CD8-positive, alpha-beta memory T cell (primary cell): ENCODE measurements at regions not wholly inside any gene's neighbourhood (a gene's known extent, or its start where the extent isn't known, plus 50 kb on each side); places are given as distances from the start of the nearest gene placed in this dataset.
"Not testable (repeated sequence)": the region's sequence is repeated elsewhere in the genome, so short reads cannot be mapped to it uniquely, and the experiment has no call there.

ENCODE experiments used
- CTCF ChIA-PET: fragments of 350-600 bp; sonication (Branson Sonifier 250); formaldehyde crosslinking; loops from one replicate; lab custom pipeline; 2021; ENCODE audit warnings: antibody characterized with exemption; lab: Charles Lee
- POLR2A ChIA-PET: fragments of 350-600 bp; sonication (Branson Sonifier 250); formaldehyde crosslinking; loops from one replicate; lab custom pipeline; 2021; ENCODE audit warnings: antibody characterized with exemption; lab: Charles Lee
- DNase-seq, 5 donors: peaks; one replicate each; pipeline versions ENCODE4 v3.0.0 to v3.0.0-alpha.2; 2020 to 2022; ENCODE audit warnings: mixed read lengths in 1 of 5
- H3K27ac ChIP-seq: one replicate; pipeline ENCODE4 v1.7.0; 2013; ENCODE audit warnings: low read depth, mild to moderate bottlenecking, low read length, moderate library complexity
- H3K27me3 ChIP-seq: 2 replicates; pipeline ENCODE4 v1.7.0; 2013; ENCODE audit warnings: low read length, mild to moderate bottlenecking; ENCODE audit not compliant: insufficient read depth, poor library complexity, severe bottlenecking
- H3K36me3 ChIP-seq: 2 replicates; pipeline ENCODE4 v1.7.0; 2013; ENCODE audit warnings: mild to moderate bottlenecking, low read length, moderate library complexity; ENCODE audit not compliant: insufficient read depth
- H3K4me1 ChIP-seq: 2 replicates; pipeline ENCODE4 v1.7.0; 2013; ENCODE audit warnings: mild to moderate bottlenecking, low read length, moderate library complexity; ENCODE audit not compliant: insufficient read depth
- H3K4me3 ChIP-seq: 2 replicates; pipeline ENCODE4 v1.7.0; 2013; ENCODE audit warnings: mild to moderate bottlenecking, low read length
- H3K9me3 ChIP-seq: 2 replicates; pipeline ENCODE4 v1.7.0; 2013; ENCODE audit warnings: mild to moderate bottlenecking, low read length
- H3K27ac Mint-ChIP-seq, 8 donors: one replicate each; pipeline ENCODE4 v1.8.0; 2020 to 2021; ENCODE audit warnings: mixed read lengths in 8 of 8, mild to moderate bottlenecking in 6 of 8, inconsistent platforms in 3 of 8, moderate library complexity in 3 of 8
- H3K27me3 Mint-ChIP-seq, 2 donors: one replicate each; pipeline ENCODE4 v1.8.0; 2020 to 2021; ENCODE audit warnings: mixed read lengths in 2 of 2, mild to moderate bottlenecking in 1 of 2, moderate library complexity in 1 of 2
- H3K36me3 Mint-ChIP-seq, 3 donors: one replicate each; pipeline ENCODE4 v1.8.0; 2020 to 2021; ENCODE audit warnings: mixed read lengths in 3 of 3, inconsistent platforms in 1 of 3, mild to moderate bottlenecking in 1 of 3
- H3K4me1 Mint-ChIP-seq, 3 donors: one replicate each; pipeline ENCODE4 v1.8.0; 2020 to 2021; ENCODE audit warnings: mixed read lengths in 3 of 3, inconsistent platforms in 1 of 3, mild to moderate bottlenecking in 1 of 3
- H3K4me3 Mint-ChIP-seq, 7 donors: one replicate each; pipeline ENCODE4 v1.8.0; 2020 to 2021; ENCODE audit warnings: mixed read lengths in 7 of 7, mild to moderate bottlenecking in 6 of 7, moderate library complexity in 4 of 7, inconsistent platforms in 2 of 7
- H3K9me3 Mint-ChIP-seq, 5 donors: one replicate each; pipeline ENCODE4 v1.8.0; 2020 to 2022; ENCODE audit warnings: mixed read lengths in 5 of 5, mild to moderate bottlenecking in 3 of 5, moderate library complexity in 2 of 5, inconsistent platforms in 1 of 5

DNA sequence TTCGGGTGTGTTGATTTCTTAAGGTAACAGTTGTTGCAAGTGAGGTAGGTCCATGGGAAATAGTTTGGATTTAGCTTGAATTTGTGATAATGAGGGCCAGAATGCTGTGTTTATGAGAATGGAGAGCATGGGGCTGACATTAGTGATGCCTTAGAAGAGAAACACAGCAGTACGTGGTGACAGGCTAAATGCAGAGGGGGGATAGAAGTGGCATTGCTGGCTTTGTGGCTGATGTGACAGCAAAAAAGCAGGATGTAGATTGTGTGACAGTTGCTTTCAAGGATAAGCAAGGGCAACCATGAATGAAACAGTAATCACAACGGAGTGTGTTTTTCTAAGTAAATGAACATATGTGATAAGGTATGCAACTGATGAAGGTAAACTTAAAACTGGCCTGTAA, 103.4 kb upstream of the SGCD start:
- Mint-ChIP-seq H3K9me3 (no peaks in the 10 kb centered on the region), H3K4me1 (no peaks in the 10 kb centered on the region), H3K27me3 (no peaks in the 10 kb centered on the region), H3K36me3 (no peaks in the 10 kb centered on the region), H3K27ac (no peak overlapping the region), H3K4me3 (no peak overlapping the region)
- no peaks in the 10 kb centered on the region for H3K27me3 ChIP-seq
- H3K36me3 ChIP-seq = no peaks in the 10 kb centered on the region
- DNase-seq = no peak
- CTCF ChIA-PET = no interaction called here
- no peak overlapping the region for H3K27ac ChIP-seq
- no peak overlapping the region for H3K4me3 ChIP-seq
- POLR2A ChIA-PET = no interaction called here
- no peaks in the 10 kb centered on the region for H3K9me3 ChIP-seq
- no peaks in the 10 kb centered on the region for H3K4me1 ChIP-seq

DNA sequence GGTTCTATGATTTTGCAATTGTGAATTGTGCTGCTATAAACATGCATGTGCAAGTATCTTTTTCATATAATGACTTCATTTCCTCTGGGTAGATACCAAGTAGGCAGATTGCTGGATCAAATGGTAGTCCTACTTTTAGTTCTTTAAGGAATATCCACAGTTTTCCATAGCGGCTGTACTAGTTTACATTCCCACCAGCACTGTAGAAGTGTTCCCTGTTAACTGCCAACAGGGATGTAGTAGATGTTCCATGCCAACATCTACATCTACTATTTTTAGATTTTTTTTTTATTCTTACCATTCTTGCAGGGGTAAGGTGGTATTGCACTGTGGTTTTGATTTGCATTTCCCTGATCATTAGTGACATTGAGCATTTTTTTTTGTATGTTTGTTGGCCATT, 100.5 kb upstream of the SGCD start:
- H3K27me3 ChIP-seq, H3K36me3 ChIP-seq, CTCF ChIA-PET, H3K36me3 Mint-ChIP-seq, H3K4me3 Mint-ChIP-seq, DNase-seq, H3K4me3 ChIP-seq, H3K9me3 Mint-ChIP-seq, H3K27ac Mint-ChIP-seq, H3K4me1 Mint-ChIP-seq, POLR2A ChIA-PET, H3K27ac ChIP-seq, H3K9me3 ChIP-seq, H3K27me3 Mint-ChIP-seq, H3K4me1 ChIP-seq: not testable (repeated sequence)

DNA sequence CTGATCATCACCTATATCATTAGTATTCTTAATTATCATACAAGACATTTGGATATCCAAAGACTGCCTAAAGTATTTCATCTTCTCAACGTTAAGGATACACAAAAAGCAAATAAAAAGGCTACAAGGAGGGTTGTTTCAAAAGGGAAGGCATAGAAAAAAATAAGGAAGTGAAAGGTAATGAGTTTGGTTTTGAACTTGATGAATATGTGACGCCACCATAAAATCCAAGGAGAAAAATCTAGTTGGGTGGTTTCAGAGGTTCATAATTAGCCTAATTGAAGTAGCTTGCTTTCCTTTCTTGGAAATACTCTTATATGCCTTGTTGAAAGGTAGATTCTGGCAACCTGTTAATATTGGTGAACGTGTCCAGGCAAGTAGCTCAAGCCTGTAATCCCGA, 96.1 kb upstream of the SGCD start:
- H3K27ac Mint-ChIP-seq = no peak overlapping the region
- CTCF ChIA-PET = no interaction called here

DNA sequence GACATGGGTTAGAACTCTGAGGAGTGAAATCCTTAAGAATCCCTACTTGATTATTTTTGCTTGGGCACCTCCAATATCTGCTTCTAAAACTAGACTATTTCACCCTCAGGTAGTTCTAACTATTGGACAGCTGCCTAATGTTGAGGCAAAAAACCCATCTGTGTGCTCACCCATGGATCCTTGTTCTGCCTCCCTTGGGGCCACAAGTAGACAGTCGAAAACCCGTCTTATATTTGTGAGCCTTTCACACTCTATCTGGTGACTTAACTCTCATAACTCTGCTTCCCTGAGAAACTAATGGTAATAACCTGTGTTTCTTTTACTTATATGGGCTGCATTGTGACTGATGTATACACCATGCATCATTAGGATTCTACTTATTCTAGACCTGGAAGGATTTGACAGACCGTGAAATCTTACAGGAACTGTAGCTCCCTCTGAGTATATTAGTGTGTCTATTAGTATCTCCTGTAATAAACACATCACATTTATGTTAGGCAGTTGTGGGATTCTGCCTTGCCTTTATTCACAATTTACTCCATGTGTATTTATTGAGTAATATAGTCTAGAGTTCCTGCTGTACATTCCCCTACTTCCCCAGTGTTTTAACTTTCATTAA, 94.6 kb upstream of the SGCD start:
- ChIA-PET POLR2A (no interaction called here), CTCF (no interaction called here)
- Mint-ChIP-seq H3K27me3 (peaks cover 0 to 4% of the 10 kb centered on the region in 2 donors), H3K27ac (no peak overlapping the region), H3K9me3 (peaks cover 0 to 3% (median 0%) of the 10 kb centered on the region in 5 donors), H3K36me3 (no peaks in the 10 kb centered on the region), H3K4me3 (no peak overlapping the region), H3K4me1 (no peaks in the 10 kb centered on the region)
- no peaks in the 10 kb centered on the region for H3K4me1 ChIP-seq
- H3K4me3 ChIP-seq = no peak overlapping the region
- H3K36me3 ChIP-seq = no peaks in the 10 kb centered on the region
- H3K27ac ChIP-seq = no peak overlapping the region
- no peak for DNase-seq
- H3K27me3 ChIP-seq = no peaks in the 10 kb centered on the region
- H3K9me3 ChIP-seq = no peaks in the 10 kb centered on the region

More for the DNA sequence above, 96.1 kb upstream of the SGCD start:
- no peaks in the 10 kb centered on the region for H3K36me3 Mint-ChIP-seq
- DNase-seq = no peak
- Histone ChIP-seq H3K4me3 (no peak overlapping the region), H3K36me3 (no peaks in the 10 kb centered on the region), H3K27ac (no peak overlapping the region), H3K27me3 (no peaks in the 10 kb centered on the region), H3K4me1 (no peaks in the 10 kb centered on the region), H3K9me3 (no peaks in the 10 kb centered on the region)
- H3K27me3 Mint-ChIP-seq = peaks cover 0 to 4% of the 10 kb centered on the region in 2 donors
- no peak overlapping the region for H3K4me3 Mint-ChIP-seq
- peaks cover 0 to 3% (median 0%) of the 10 kb centered on the region in 5 donors for H3K9me3 Mint-ChIP-seq
- POLR2A ChIA-PET = no interaction called here
- no peaks in the 10 kb centered on the region for H3K4me1 Mint-ChIP-seq

DNA sequence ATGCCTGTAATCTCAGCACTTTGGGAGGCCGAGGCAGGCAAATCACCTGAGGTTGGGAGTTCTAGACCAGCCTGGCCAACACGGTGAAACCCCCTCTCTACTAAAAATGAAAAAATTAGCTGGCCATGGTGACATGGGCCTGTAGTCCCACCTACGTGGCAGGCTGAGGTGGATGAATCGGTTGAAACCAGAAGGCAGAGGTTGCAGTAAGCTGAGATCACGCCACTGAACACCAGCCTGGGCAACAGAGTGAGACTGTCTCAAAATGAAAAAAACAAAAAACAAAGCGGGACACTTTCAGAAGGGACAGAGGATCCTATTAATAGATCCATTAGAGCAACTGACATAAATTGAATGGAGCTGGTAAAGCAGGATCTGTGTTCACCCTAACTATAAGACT, 89.6 kb upstream of the SGCD start:
- no peaks in the 10 kb centered on the region for H3K27me3 ChIP-seq
- H3K36me3 Mint-ChIP-seq = no peaks in the 10 kb centered on the region
- H3K4me3 Mint-ChIP-seq = no peak overlapping the region
- no peaks in the 10 kb centered on the region for H3K36me3 ChIP-seq
- ChIA-PET CTCF (no interaction called here), POLR2A (no interaction called here)
- no peaks in the 10 kb centered on the region for H3K4me1 ChIP-seq
- H3K4me3 ChIP-seq = no peak overlapping the region
- DNase-seq = no peak
- H3K27ac Mint-ChIP-seq = no peak overlapping the region
- no peaks in the 10 kb centered on the region for H3K4me1 Mint-ChIP-seq
- no peak overlapping the region for H3K27ac ChIP-seq
- H3K9me3 Mint-ChIP-seq = no peaks in the 10 kb centered on the region
- H3K27me3 Mint-ChIP-seq = no peaks in the 10 kb centered on the region
- H3K9me3 ChIP-seq = no peaks in the 10 kb centered on the region

DNA sequence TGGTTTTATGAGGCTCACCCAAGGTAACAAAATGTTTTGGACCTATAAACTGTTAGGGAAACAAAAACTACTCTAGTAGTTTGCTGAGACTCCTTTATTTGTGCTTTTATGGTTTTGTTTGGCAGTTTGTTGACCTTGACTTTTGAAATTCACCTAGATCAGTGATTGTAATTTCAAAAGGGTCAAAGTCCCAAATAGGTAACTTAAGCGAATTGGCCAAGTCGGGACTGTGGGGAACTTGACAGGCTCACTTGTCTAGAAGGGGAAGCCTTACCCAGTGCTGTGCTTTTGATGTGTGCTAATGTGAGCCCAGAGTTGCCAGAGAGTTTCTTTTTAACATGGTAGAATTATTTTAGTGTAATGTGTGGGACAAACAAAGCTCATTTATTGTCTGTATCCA, 87.2 kb upstream of the SGCD start:
- Histone ChIP-seq H3K27me3 (no peaks in the 10 kb centered on the region), H3K27ac (no peak overlapping the region), H3K36me3 (no peaks in the 10 kb centered on the region), H3K4me3 (no peak overlapping the region), H3K4me1 (no peaks in the 10 kb centered on the region), H3K9me3 (no peaks in the 10 kb centered on the region)
- Mint-ChIP-seq H3K4me1 (no peaks in the 10 kb centered on the region), H3K36me3 (no peaks in the 10 kb centered on the region), H3K4me3 (no peak overlapping the region), H3K9me3 (no peaks in the 10 kb centered on the region), H3K27ac (no peak overlapping the region), H3K27me3 (no peaks in the 10 kb centered on the region)
- no peak for DNase-seq
- ChIA-PET CTCF (no interaction called here), POLR2A (no interaction called here)

DNA sequence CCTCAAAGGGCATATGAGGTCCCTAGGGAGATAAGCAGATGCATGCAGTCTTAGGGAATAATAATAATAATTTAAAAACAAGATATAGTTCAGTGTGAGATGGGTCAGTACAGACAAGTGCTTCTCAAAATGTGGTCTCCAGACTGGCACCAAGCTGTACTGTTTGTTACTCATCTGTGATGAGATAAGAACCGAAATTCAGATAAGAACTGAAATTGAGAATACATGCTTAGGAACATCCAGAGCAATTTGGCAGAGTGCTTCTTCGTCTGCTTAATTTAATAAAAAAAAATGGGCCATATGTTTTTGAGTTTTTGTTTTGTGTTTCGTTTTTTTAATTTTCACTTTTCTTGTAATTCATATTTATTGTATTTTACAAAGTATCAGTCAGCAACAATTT, 86.5 kb upstream of the SGCD start:
- Mint-ChIP-seq H3K27ac (no peak overlapping the region), H3K9me3 (no peaks in the 10 kb centered on the region), H3K4me3 (no peak overlapping the region), H3K27me3 (no peaks in the 10 kb centered on the region), H3K4me1 (no peaks in the 10 kb centered on the region), H3K36me3 (no peaks in the 10 kb centered on the region)
- Histone ChIP-seq H3K27ac (no peak overlapping the region), H3K27me3 (no peaks in the 10 kb centered on the region), H3K4me1 (no peaks in the 10 kb centered on the region), H3K9me3 (no peaks in the 10 kb centered on the region), H3K36me3 (no peaks in the 10 kb centered on the region), H3K4me3 (no peak overlapping the region)
- ChIA-PET POLR2A (no interaction called here), CTCF (no interaction called here)
- no peak for DNase-seq

DNA sequence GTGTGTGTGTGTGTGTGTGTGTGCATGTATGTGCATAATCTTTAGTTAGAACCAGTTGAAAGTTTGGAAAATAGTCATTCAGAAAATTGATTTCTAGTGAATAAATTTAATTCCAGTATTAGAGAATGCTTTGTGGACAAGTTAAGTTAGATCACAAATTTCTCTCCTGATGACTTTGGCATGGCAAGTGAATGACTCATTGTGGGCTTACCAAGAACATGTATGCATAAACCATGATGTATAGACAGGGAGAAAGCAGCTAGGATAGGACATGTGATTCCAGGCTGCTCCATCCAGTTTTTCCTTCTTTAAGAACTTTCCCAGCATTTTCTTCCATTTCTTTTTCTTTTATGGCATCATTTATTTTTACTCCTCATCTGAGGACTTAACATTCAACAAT, 85.7 kb upstream of the SGCD start:
- DNase-seq = no peak
- Mint-ChIP-seq H3K27ac (no peak overlapping the region), H3K27me3 (no peaks in the 10 kb centered on the region), H3K36me3 (no peaks in the 10 kb centered on the region), H3K9me3 (no peaks in the 10 kb centered on the region), H3K4me1 (no peaks in the 10 kb centered on the region), H3K4me3 (no peak overlapping the region)
- Histone ChIP-seq H3K27ac (no peak overlapping the region), H3K4me1 (no peaks in the 10 kb centered on the region), H3K27me3 (no peaks in the 10 kb centered on the region), H3K36me3 (no peaks in the 10 kb centered on the region), H3K4me3 (no peak overlapping the region), H3K9me3 (no peaks in the 10 kb centered on the region)
- ChIA-PET POLR2A (no interaction called here), CTCF (no interaction called here)

DNA sequence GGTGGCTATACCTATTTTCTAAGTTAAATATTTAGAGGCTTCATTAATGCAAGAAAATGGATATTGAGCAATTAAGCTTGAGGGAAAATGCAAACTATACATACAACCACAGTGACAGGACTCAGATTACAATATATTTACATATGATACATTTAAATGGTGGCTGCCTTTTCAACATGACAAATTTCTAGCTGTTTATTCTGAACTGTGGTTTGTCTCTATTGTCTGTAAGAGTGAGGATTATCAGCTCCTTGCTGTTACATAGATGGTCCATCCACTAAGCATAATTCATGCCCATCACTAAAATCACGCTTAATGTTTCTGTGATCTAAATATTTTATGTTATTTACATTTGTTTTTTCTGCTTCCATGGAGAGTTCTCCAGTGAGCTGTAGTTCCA, 81.1 kb upstream of the SGCD start:
- Histone ChIP-seq H3K27ac (no peak overlapping the region), H3K9me3 (no peaks in the 10 kb centered on the region), H3K4me1 (no peaks in the 10 kb centered on the region), H3K4me3 (no peak overlapping the region), H3K36me3 (no peaks in the 10 kb centered on the region), H3K27me3 (no peaks in the 10 kb centered on the region)
- Mint-ChIP-seq H3K27ac (no peak overlapping the region), H3K9me3 (no peaks in the 10 kb centered on the region), H3K27me3 (no peaks in the 10 kb centered on the region), H3K4me3 (no peak overlapping the region), H3K4me1 (no peaks in the 10 kb centered on the region), H3K36me3 (no peaks in the 10 kb centered on the region)
- ChIA-PET POLR2A (no interaction called here), CTCF (no interaction called here)
- no peak for DNase-seq
